HG03175 (cell line): ENCODE measurements at regions not wholly inside any gene's neighbourhood (a gene's known extent, or its start where the extent isn't known, plus 50 kb on each side); places are given as distances from the start of the nearest gene placed in this dataset.
"Not testable (repeated sequence)": the region's sequence is repeated elsewhere in the genome, so short reads cannot be mapped to it uniquely, and the experiment has no call there.

Experiments
- ATAC-seq: cut with Tn5 transposase; IDR thresholded peaks from one replicate; pipeline ENCODE4 v1.9.1; 2021; ENCODE audit warnings: mild to moderate bottlenecking, moderate library complexity; ENCODE audit not compliant: unreplicated experiment

DNA sequence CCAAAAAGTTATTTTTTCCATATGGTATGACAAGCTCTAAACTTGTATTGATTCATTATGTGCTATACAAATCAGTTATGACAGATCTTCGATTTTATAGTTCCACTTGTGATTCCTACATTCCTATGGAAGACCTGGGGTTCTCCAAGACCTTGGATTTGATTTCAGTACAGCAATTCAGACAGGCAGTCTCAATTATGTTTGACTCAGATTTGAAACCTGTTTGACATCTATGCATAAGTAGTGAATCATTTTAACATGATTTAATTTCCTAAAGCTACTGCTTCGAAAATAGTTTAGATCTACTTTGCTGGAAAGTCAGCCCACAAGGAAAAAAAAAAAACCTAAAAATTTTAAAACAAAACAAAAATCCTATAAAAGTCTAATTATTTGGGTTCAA is 820.4 kb downstream of the LUZP2 start:
- ATAC-seq, result no peak

DNA sequence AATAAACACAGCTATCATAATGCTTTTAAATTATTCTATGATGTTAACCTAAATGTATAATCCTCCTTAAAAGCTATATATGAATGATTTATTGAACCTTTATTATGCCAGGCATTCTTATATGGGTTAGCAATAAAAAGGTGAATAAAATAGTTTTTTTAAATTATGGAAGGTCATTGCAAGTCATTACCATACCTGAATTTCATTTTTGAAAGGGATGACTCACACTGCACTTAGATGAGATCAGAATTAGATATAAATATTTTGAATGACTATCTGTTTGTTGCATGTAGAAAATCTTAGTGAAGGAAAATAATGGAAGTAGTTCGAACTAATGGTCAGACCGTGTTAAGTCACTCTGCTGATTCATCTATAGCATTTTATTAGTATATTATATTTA is 822.3 kb downstream of the LUZP2 start:
- no peak for ATAC-seq

DNA sequence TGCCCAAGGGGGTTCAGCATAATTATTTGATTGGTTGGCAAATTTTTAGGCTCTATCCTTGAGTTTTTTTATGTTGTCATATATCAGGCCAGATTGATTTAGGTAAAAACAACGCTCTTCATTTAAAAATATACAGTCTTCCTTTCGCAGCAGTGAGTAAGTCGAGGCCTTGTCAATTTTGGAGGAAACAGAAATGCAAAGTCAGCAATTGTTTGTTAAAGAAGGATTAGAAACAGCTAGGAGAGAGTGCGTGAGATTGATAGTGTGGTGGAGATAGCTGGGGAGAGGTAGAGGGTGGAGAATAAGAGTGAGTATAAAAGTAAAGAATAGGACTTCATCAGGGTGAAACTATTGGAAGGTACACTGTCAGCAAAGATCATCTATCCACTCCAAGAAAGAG is 830.8 kb downstream of the LUZP2 start:
- no peak for ATAC-seq

DNA sequence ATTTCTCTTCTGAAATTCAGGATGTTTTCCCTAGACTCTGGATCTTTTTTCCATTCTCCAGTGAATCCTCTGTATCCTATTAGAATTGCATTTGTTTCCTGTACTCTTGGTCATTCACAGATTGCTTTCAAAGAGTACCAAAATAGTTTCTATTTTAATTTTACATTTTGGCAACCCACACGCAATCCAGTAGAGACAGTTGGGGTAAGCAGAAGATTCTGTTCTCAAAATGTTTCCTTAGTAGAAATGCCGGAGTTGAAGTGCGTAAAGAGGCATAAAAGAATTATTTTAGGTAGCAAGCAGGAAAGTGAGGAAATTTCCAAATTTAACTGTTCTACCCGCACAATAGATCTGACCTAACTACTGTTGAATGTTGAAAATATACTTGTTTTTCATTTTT is 842.4 kb downstream of the LUZP2 start:
- no peak for ATAC-seq

DNA sequence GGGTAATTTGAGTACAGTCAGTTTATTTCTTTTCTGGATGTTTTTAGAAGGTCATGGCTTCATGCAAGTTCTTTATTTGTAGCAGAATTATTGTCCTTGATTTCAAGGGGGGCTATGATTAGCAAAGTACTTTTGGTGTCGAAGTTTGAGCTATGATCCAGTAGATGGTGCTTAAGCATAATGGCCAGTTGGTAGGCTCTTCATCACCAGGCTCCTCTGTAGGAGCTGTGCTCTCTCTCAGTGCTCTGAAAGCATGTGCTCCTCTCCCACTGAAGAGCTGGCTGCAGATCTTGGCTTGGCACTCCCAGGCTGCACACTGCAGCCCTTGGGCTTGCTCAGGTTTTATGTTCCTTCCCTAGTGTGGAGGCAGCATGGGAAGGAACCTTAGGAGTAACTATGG is 852.7 kb downstream of the LUZP2 start:
- no peak for ATAC-seq

DNA sequence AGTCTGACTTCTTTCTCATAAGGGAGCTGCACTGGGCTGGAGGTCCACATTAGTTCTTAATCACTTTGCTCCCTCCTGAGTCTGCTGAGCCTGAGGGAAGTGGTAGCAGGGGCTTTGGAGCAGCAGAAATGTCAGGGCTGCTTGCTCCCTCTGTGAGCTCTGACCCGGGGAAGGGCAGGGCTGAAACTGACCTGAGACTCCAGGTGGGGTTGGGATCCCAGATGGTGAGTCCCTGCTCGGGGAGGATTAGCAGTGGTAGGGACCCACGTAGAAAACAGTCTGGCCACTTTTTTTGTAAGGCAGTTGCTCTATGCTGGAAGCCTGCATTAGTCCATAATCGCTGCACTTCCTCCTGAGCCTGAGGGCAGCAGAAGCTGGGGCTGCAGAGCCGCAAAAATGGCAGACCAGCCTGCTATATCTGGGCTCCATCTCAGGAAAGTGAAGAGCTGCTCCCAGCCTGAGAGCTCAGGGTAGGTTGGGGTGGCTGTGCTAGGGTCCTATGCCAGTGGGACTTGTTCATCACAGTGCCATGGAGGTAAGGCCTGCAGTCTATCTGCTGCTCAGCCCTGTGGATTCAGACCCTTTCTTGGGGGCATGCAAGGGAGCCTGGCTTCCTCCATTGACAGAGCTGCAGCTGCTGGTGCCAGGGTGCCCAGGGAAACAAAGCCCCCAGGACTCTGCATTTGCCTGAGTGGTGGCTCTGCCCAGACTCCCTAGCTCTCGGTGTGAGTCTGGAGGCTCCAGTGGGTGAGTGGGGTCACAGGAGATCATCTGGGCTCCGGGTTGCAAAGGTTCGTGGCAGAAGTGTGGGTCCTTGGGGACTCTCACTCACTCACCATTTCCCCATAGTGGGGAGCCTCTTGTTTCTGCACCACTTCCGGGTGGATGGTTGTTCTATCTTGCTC is 854.3 kb downstream of the LUZP2 start:
- ATAC-seq, result no peak

DNA sequence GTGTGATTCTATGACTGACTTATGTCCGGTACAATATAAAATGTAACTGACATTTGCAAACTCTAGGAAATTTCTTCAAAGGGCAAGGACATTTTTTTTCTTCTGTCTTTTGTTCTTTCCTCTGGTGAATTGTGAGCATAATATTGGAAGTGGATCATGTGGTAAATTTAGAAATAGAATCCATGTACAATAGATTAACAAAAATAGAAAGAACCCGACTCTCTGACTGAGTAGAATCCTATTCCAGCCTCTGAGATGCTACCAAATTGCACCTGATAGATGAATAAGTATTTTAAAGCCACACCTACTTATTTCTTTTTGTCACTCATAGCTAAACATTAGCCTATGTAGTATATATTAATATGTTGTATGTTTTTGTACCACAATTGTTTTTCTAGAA is 860.3 kb downstream of the LUZP2 start:
- ATAC-seq, result no peak

DNA sequence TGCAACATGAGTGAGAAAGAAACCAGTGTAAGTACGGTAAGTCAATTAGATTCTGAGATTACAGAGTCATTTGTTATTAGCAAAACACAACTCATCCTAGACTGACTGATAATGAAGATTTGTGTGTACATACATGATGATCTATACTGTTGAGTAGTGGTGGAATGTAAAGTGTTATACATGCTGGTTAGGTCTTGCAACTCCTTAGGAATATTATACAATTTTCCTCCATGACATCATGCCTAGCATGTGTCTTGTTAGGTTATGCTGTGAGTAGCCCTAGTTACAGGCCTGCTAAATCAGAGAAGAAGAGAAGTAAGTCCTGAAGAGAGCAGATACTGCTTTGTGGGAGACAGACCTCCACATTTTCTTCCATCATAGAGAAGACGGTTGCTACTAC is 880.6 kb downstream of the LUZP2 start:
- ATAC-seq, result no peak

DNA sequence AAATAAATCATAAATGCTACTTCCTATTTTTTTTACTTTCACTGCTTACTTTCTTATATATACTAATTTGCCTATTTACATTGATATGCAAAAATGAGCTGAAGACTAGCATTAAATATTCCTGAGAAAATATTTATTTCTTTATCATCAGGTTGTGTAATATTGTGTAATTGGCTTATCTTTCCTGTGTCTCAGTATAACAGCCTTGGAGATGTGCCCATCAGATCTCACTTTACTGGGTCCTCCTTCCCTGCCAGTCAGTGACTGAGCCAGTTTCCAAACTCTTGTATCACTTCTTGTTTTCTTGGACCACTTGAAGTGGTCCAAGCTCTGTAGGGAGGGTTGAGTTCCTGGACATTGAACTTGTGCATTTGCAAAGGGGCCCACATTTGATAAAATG is 900.0 kb downstream of the LUZP2 start:
- no peak for ATAC-seq

DNA sequence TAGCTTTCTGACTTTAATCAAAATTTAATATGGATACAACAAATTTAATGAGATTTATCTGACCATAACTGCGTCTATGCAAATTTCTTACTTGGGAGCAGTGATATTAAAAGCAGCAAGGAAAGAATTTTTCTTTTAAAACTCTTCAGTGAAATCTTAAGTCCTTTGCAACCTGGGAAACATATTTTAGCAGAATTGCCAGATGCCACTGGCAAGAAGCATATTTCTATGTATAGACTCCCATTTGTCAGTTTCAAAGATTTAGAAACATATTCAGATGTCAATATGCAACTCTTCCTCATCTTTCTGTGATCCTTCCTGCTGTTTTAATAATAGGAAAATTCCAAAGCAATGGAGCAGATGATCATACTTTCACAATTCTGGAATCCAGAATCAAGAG is 911.3 kb downstream of the LUZP2 start:
- no peak for ATAC-seq

DNA sequence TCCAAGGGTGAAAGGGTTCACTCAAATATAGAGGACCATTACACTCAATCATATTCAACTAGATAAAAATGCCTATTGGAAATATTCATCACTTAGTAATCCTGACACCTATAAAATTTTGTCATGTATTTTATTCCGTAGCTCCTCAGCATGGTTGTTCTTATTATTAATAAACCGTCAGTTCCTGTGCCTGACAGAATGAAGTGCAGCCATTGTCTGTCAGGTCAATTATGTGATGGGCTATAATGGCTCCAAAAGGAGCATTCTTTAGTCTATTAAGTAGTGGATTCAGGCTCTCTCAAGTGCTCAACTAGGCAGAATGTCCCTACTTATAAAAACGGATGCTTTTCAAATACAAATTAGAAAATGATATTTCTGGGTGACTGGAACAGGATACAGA is 916.1 kb upstream of the ANO3 start:
- ATAC-seq, result no peak

DNA sequence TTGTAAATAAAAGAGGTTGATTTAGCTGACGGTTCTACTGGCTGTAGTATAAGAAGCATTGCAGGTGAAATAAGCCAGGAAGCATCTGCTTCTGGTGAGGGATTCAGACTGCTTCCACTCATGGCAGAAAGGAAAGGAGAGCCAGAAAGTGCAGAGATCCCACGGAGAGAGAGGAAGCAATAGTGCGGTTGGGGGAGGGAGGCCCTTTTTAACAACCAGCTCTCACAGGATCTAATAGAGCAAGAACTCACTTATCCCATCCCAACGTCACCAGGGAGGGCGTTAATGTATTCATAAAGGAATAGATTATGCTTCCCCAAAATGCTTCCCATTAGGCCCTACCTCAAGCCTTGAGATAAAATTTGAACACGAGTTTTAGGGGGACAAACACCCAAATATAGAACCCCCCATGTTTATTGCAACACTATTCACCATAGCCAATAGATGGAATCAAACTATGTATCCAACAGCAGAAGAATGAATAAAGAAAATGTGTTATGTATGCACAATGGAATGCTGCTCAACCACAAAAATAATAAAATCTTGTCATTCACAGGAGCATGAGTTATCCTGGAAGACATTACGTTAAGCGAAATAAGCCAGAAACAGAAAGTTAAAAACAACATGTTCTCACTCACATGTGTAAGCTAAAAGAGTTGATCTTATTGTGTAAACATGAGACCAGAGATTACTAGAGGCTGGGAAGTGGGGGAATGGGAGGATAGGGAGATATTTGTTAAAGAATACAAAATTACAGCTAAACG is 908.3 kb upstream of the ANO3 start:
- ATAC-seq, result no peak

DNA sequence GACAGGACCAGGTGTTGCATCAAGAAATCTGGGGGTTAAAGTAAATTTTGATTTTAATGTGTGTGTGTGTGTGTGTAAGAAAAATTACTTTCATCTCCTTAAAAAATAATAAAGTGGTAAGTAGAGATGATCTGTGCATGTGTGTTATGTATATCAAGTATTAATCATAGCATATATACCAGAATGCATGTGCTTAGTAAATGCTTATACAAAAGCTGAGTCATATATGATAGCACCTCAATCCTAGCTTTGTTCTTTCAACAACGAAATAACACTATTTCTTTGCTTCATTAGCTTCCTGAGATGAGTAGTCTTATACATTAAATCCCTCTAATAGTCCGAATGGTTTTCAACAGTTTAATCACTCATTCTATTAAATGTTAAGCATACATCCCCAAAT is 899.6 kb upstream of the ANO3 start:
- no peak for ATAC-seq

DNA sequence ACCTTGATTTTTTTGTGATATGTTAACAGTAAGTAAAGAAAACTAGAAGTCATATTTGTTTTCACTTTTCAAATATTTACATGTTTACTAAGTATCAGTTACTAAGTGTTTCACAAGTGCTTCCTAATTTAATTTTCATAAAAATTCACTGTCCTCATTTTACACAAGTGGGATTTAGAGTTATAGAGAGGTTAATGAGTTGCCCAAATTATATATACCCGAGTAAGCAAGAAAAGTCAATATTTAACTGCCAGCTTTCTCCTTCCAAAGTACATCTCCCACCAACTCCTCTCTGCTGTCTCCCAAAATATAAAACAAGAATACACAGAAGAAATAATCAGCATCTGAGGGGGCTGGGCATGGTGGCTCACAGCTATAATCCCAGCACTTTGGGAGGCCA is 896.7 kb upstream of the ANO3 start:
- ATAC-seq, result no peak

DNA sequence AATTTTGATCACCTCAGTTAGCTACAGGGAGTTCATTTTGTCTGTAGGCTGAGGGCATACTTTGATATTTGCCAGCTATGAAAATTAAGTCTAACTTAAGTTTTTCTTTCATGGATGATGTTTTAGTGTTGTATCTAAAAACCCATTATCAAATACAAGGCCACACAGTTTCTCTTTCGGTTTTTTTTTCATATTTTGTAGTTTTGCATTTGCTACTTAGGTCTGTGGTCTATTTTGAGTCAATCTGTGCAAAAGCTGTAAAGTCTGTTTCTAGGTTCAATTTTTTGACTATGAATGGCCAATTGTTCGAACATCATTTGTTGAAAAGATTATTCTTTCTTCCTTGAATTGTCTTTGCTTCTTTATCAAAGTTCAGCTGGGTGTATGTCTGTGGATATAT is 895.6 kb upstream of the ANO3 start:
- ATAC-seq, result no peak

DNA sequence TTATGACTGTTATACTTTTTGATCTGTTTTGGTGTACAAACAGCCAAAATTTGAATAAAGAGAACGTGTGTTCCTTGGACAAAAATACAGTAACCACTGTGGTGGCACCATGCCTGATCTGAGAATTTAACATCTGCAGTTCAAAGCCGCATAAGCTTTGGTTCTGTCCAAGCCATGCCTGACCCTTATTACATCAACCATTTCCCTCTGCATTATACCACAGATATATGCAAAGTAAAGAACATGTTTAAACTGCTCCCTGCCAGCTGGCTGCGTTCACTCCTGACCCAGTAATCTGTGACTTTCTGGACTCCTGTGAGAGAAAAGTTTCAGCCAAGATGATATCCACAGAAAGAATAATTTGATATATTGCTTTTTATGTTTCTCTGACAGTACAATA is 890.5 kb upstream of the ANO3 start:
- ATAC-seq, result no peak

DNA sequence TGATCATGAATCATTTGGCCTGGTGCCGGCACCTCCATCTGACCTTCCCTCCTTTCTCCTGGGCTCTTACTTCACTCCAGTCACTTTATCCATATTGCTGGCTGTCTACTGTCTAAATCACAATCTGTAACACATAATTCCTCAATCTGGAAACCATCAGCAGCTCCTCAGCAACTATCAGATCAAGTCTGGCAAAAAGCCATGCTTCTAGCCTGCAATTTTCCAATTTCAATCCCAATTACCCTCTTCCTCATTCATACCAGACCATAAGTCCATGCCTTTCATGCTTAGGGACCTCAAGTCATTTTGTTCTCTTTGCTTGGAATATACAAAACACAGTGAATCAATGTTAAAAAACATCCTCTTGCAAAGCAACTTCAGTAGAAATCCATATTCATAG is 882.8 kb upstream of the ANO3 start:
- no peak for ATAC-seq

DNA sequence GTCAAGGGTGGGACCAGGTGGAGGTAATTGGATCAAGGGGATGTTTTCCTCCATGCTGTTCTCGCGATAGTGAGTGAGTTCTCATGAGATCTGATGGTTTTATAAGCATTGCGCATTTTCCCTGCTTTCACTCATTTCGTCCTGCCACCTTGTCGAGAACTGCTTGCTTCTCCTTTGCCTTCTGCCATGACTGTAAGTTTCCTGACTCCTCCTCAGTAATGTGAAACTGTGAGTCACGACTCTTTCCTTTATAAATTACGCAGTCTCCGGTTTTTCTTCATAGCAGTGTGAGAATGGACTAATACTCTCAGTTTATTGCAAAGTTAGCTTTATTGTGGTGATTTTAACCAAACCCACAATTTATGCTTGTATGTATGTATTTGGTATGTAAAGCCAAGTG is 878.5 kb upstream of the ANO3 start:
- ATAC-seq, result no peak

DNA sequence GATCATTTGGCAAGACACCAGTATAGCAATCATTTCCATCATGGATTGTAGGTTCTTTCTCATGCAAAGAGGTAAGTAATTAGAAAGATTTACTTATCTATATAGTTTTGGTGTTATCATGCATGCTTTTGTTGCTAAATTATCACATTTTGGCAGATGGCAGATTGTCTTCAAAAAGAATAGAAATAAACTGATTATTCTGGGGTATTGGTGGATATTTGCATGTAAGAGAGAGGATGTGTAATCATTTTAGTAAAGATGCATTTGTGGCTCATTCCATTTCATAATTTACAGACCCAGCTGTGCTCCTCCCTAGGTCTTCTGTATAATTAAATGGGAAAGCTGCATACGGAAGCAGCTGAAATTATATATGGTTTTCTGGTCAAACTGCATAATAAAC is 875.7 kb upstream of the ANO3 start:
- no peak for ATAC-seq

DNA sequence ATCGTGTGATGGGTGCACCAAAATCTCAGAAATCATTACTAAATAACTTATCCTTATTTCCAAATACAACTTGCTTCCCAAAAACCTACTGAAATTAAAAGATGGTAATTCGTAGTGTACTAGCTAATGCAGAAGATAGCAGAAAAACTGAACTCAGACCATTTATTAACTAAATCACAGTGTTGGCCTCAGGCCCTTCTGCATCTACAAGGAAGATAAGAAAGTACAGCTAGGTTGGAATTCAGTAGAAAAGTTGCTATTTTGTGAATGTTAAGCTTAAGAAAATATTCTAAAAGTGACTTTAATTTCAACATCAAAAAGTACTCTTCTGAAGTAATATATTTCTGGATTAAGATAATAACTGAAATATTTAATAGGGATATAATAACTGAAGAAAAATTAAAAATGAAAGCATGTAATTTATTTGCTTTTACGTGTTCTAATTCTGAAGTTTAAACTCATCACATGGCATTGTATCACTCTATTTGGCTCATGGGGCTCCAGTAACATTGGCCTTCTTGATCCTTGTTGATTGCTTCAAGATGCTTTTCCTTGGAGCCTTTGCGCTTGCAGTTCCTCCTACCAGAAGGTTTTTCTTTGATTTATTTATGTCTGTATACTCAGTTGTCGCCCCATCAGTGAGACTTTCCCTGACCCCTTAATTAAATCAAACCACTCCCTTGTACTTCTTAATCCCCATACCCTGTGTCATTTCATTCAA is 847.9 kb upstream of the ANO3 start:
- no peak for ATAC-seq

DNA sequence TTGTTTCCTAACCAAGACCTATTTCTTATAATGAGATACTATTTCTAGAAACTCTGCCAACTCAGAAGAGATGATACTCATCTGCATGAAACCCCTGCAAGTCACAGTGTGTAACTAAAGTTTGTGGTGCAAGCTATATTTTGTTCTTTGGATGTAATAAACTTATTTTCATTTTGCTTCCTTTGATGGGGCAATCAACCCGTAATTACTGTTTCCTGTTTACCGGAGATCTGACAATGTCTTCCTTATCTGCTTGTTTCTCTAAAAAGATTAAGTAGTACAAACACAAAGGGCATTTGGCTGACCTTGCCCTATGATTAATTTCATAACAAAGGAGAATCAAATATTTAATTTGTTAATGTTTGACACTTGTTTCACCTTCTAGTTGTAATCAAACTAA is 846.6 kb upstream of the ANO3 start:
- ATAC-seq, result no peak

DNA sequence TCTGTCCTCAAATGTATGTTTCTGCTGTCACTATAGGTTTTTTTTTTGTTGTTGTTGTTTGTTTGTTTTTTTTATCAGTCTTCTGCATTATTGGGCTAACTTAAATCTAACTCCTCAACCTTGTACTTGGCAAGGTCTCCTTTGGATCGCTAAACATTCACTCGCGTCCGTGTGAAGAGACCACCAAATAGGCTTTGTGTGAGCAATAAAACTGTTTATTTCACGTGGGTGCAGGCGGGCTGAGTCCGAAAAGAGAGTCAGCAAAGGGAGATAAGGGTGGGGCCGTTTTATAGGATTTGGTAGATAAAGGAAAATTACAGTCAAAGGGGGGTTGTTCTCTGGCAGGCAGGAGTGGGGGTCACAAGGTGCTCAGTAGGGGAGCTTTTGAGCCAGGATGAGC is 845.6 kb upstream of the ANO3 start:
- not testable (repeated sequence) for ATAC-seq
